HG02610 (cell line): ENCODE measurements at regions not wholly inside any gene's neighbourhood (a gene's known extent, or its start where the extent isn't known, plus 50 kb on each side); places are given as distances from the start of the nearest gene placed in this dataset.

ENCODE experiments used
- ATAC-seq: cut with Tn5 transposase; IDR thresholded peaks from one replicate; pipeline ENCODE4 v1.9.1; 2021; ENCODE audit warnings: mild to moderate bottlenecking, moderate library complexity; ENCODE audit not compliant: unreplicated experiment

DNA sequence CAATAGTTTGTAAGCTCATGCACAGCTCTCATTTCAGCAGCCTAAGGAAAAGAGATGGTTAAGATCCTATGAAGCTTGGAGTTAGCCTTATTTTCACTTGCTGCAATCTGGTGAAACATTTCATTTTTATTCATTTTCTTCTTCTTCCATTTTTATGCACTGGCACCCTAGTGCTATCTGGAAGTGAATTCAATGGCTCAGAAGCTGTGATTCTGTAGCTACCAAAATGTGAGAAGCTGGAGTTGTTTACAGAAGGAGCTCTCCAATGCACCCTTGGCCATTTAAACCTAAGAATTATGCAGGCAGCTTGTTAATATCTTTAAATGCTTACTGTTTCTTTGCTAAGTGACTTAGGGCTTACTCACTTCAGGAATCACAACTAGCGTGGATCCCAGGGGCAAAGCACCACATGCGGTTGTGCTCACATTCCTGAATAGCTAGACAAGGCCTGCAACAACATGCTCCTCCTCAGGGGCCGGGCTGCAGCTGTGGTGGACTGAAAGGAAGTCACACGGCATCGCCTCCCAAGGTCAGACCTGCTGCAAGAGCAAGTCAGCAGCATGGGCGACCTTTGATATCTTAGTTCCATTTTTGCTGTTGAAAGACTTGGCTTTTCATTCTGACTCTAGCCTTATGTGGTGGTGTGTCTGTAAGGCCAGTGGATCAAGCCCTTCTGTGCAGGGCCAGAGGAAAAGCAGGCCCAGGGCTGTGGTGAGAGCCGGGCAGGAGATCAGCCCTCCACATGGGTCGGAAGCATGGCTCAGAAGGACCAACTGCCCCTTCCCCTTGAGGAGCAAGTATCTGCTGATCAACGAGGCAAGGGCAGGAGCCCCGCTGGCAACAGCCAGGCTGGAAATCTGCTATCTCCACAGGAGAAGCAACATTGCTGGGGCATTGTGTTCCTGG lies 91.9 kb upstream of the MBL2 start:
- no peak for ATAC-seq

DNA sequence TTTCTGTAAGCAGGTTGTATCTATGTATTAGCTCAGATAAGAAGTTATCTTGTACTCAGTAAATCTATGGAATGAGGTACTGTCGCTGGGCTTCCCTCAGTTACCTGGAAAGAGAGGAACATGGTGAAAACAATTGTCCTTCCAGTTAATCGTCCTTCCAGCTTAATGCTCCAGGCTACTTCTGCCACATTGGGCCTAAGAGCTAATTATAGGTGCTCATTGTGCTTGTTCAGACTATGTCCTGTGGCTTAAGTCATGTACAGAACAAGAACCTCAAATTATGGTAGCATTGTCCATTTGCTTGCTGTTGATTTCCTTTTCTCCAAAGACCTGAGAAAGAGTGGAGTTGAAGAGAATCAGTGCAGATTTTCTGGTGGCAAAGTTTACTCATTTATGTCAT lies 86.1 kb upstream of the MBL2 start:
- ATAC-seq = no peak

DNA sequence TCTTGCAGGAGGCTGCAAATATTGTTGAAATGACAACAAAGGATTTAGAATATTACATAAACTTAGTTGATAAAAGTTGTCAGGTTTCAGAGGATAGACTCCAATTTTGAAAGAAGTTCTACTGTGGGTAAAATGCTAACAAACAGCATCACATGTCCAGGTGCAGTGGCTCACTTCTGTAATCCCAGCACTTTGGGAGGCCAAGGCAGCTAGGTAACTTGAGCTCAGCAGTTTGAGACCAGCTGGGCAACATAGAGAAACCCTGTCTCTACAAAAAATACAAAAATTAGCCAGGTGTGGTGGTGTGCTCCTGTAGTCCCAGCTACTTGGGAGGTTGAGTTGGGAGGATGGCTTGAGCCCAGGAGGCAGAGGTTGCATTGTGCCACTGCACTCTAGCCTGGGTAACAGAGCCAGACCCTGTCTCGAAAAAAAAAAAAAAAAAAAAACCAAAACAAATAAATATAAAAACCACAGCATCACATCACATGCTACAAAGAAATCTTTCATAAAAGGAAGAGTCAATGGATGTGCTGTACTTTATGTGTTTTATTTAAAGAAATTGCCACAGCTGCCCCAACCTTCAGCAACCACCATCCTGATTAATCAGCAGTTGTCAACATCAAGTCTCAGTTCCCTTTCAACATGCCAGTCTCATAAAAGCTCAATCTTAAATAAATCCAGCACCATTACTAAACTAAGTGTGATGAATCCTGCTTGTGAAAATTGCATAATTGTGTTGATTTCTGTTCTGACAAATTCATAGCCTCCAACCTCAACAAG lies 83.2 kb upstream of the MBL2 start:
- no peak for ATAC-seq

GRCh38 chr10:52853704-52854103 lies 81.1 kb upstream of the MBL2 start:
- peak; percentile 78 for ATAC-seq

DNA sequence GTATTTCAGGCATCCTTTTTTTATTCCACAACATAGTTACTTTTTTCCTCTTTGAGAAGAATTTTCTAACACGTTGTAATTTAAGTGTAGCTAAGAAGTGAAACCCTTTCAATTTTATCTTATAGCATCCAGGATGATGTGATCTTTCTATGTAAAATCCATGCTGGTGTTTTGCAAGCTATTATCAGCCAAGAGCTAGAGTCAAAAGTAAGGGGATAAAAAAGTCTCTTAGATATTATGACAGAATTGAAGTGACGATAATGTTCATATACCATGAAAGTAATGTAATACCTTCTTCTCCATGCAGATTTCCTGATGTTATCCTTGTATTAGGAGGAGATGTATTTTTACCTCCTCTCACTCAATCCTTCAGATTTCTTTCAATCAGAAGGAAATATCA lies 64.2 kb upstream of the MBL2 start:
- ATAC-seq = no peak
